H54 (cell line): ENCODE measurements at regions not wholly inside any gene's neighbourhood (a gene's known extent, or its start where the extent isn't known, plus 50 kb on each side); places are given as distances from the start of the nearest gene placed in this dataset.

Experiments
- DNase-seq: peaks from one replicate; pipeline ENCODE4 v3.0.0; 2011; ENCODE audit warnings: low spot score, mixed read lengths; ENCODE audit not compliant: insufficient read length
- FAIRE-seq: peaks from 3 replicates; lab custom pipeline; 2011; peaks lifted over from hg19 to GRCh38; lab: Jason Lieb, UNC
- POLR2A ChIP-seq: IDR thresholded peaks from 2 replicates; pipeline ENCODE4 v1.6.1; 2011; ENCODE audit warnings: low read depth, mild to moderate bottlenecking, low read length

- no peak for DNase-seq
- TF ChIP-seq POLR2A, result no peak
- FAIRE-seq, result no peak
Measured at GRCh38 chr17:5635949-5636348, 51.6 kb upstream of the NLRP1 start.

GRCh38 chr17:5638596-5638995, 54.3 kb upstream of the NLRP1 start:
- DNase-seq (no peak), FAIRE-seq (no peak)
- no peak for TF ChIP-seq POLR2A

GRCh38 chr17:5640726-5641125, 56.4 kb upstream of the NLRP1 start:
- TF ChIP-seq POLR2A, result no peak
- FAIRE-seq (no peak), DNase-seq (no peak)

GRCh38 chr17:5642752-5643151, 58.4 kb upstream of the NLRP1 start:
- FAIRE-seq (no peak), DNase-seq (no peak)
- TF ChIP-seq POLR2A, result no peak

- DNase-seq (no peak), FAIRE-seq (no peak)
- TF ChIP-seq POLR2A, result no peak
Measured at GRCh38 chr17:5644065-5644464, 59.8 kb upstream of the NLRP1 start.

- FAIRE-seq (no peak), DNase-seq (no peak)
- no peak for TF ChIP-seq POLR2A
Measured at GRCh38 chr17:5651348-5651747, 67.0 kb upstream of the NLRP1 start.

GRCh38 chr17:5661491-5662125, 77.3 kb upstream of the NLRP1 start:
- DNase-seq, result no peak
- FAIRE-seq, result no peak
- no peak for TF ChIP-seq POLR2A

- no peak for TF ChIP-seq POLR2A
- FAIRE-seq (no peak), DNase-seq (no peak)
Measured at GRCh38 chr17:5662409-5663085, 78.2 kb upstream of the NLRP1 start.

- TF ChIP-seq POLR2A, result no peak
- FAIRE-seq (no peak), DNase-seq (no peak)
Measured at GRCh38 chr17:5665164-5665563, 80.9 kb upstream of the NLRP1 start.

GRCh38 chr17:5667871-5668270, 83.6 kb upstream of the NLRP1 start:
- no peak for TF ChIP-seq POLR2A
- DNase-seq (peak; percentile 33), FAIRE-seq (no peak)

- FAIRE-seq (no peak), DNase-seq (no peak)
- no peak for TF ChIP-seq POLR2A
Measured at GRCh38 chr17:5668557-5669138, 84.3 kb upstream of the NLRP1 start.

- FAIRE-seq (no peak), DNase-seq (no peak)
- TF ChIP-seq POLR2A, result no peak
Measured at GRCh38 chr17:5669191-5669590, 84.9 kb upstream of the NLRP1 start.

- DNase-seq (no peak), FAIRE-seq (no peak)
- no peak for TF ChIP-seq POLR2A
Measured at GRCh38 chr17:5672141-5672540, 87.8 kb upstream of the NLRP1 start.

- no peak for FAIRE-seq
- no peak for DNase-seq
Measured at GRCh38 chr17:5672815-5673430, 88.6 kb upstream of the NLRP1 start.

More at GRCh38 chr17:5672815-5673430, 88.6 kb upstream of the NLRP1 start:
- no peak for TF ChIP-seq POLR2A
